HepG2 (cell line): ENCODE measurements at regions not wholly inside any gene's neighbourhood (a gene's known extent, or its start where the extent isn't known, plus 50 kb on each side); places are given as distances from the start of the nearest gene placed in this dataset.

ENCODE experiments used
- ATAC-seq: fragments of 200-7000 bp; cut with Tn5 transposase; 3 replicates; pipeline ENCODE4 v1.9.1; 2020; ENCODE audit warnings: mild to moderate bottlenecking, moderate library complexity
- BruUV-seq: library from RNA; stranded (reverse); fragments of 400-500 nt; replicated peaks from 2 replicates; lab custom pipeline; 2021; lab: Mats Ljungman, UMichigan
- CTCF ChIA-PET: fragments of 300-600 bp; formaldehyde crosslinking; extraction: SDS; loops from one replicate; lab custom pipeline; 2021; ENCODE audit warnings: low total read pairs, inconsistent platforms, low intra/inter-chr PET ratio; lab: Yijun Ruan, JAX
- POLR2A ChIA-PET: fragments of 350-600 bp; sonication (Branson Sonifier 250); formaldehyde crosslinking; loops from one replicate; lab custom pipeline; 2020; ENCODE audit warnings: antibody characterized with exemption, inconsistent platforms; lab: Yijun Ruan, JAX
- DNase-seq: peaks from one replicate; pipeline ENCODE4 v3.0.0-alpha.2; 2015; ENCODE audit warnings: low spot score
- FAIRE-seq: peaks from 3 replicates; lab custom pipeline; 2011; peaks lifted over from hg19 to GRCh38; lab: Jason Lieb, UNC
- H2AFZ ChIP-seq: one replicate; pipeline ENCODE4 v1.6.1; 2011; ENCODE audit warnings: low read length, inconsistent platforms
- H3K27ac ChIP-seq: fragments of 300-600 bp; 3 replicates; pipeline ENCODE4 v1.8.0; 2011; ENCODE audit warnings: mixed run types, mild to moderate bottlenecking, mixed read lengths, low read length, inconsistent platforms; ENCODE audit not compliant: insufficient read depth; ENCODE audit errors: extremely low read length
- H3K27me3 ChIP-seq, 2 experiments: fragments of 200-600 bp in 1 of 2; 2 replicates in 1 of 2; 3 replicates in 1 of 2; pipeline versions ENCODE4 v1.6.0 to v1.8.0; 2011; ENCODE audit warnings: low read length in 2 of 2, mild to moderate bottlenecking in 2 of 2, moderate library complexity in 2 of 2, inconsistent platforms in 1 of 2; ENCODE audit not compliant: insufficient read depth in 2 of 2, control insufficient read depth in 1 of 2
- H3K36me3 ChIP-seq, 2 experiments: fragments of 200-600 bp in 1 of 2; replicated peaks in 1 of 2; 2 replicates in 1 of 2; 3 replicates in 1 of 2; pipeline versions ENCODE4 v1.5.1 to v1.8.0; 2011; ENCODE audit warnings: low read length in 2 of 2, inconsistent platforms in 1 of 2; ENCODE audit not compliant: insufficient read depth in 2 of 2, control insufficient read depth in 1 of 2
- H3K4me1 ChIP-seq: 2 replicates; pipeline ENCODE4 v1.5.1; 2012; ENCODE audit warnings: low read length, inconsistent platforms; ENCODE audit not compliant: insufficient read depth
- H3K4me2 ChIP-seq: 2 replicates; pipeline ENCODE4 v1.6.0; 2011; ENCODE audit warnings: low read depth, low read length, inconsistent platforms
- H3K4me3 ChIP-seq, 3 experiments: fragments of 200-600 bp in 1 of 3; sonication (generic), shearing (Covaris generic) in 1 of 3; replicated peaks in 1 of 3; 2 replicates each; pipeline ENCODE4 v1.5.1; 2011 to 2016; ENCODE audit warnings: low read length in 3 of 3, inconsistent platforms in 2 of 3, low read depth in 2 of 3, mild to moderate bottlenecking in 2 of 3, control low read depth in 1 of 3, mixed read lengths in 1 of 3; ENCODE audit not compliant: insufficient read depth in 1 of 3
- H3K79me2 ChIP-seq: one replicate; pipeline ENCODE4 v1.6.1; 2011; ENCODE audit warnings: low read length, inconsistent platforms; ENCODE audit not compliant: insufficient read depth
- H3K9ac ChIP-seq: 2 replicates; pipeline ENCODE4 v1.6.0; 2011; ENCODE audit warnings: mild to moderate bottlenecking, low read depth, low read length, inconsistent platforms; ENCODE audit not compliant: insufficient read depth
- H3K9me3 ChIP-seq: 2 replicates; pipeline ENCODE4 v1.5.1; 2012; ENCODE audit warnings: mild to moderate bottlenecking, low read length
- H4K20me1 ChIP-seq: 2 replicates; pipeline ENCODE4 v1.6.0; 2011; ENCODE audit warnings: inconsistent platforms, mild to moderate bottlenecking, low read length, moderate library complexity; ENCODE audit not compliant: insufficient read depth
- CENPT ChIP-seq: sonication (generic); formaldehyde crosslinking; IDR thresholded peaks from 2 replicates; pipeline ENCODE4 v1.8.0; 2022; ENCODE audit warnings: low read depth, mild to moderate bottlenecking, moderate library complexity, missing genetic modification reagents
- HMGA1 ChIP-seq: sonication (generic); formaldehyde crosslinking; conservative IDR thresholded peaks from 2 replicates; pipeline ENCODE4 v1.4.0; 2020; ENCODE audit warnings: missing genetic modification reagents
- RBAK ChIP-seq: sonication (generic); formaldehyde crosslinking; IDR thresholded peaks from 2 replicates; pipeline ENCODE4 v1.5.1; 2020; ENCODE audit warnings: mild to moderate bottlenecking, missing genetic modification reagents
- RFX5 ChIP-seq: IDR thresholded peaks from 2 replicates; pipeline ENCODE4 v1.6.1; 2011; ENCODE audit warnings: low read depth, low read length, improper control_type of control experiment
- SP2 ChIP-seq: sonication (generic); formaldehyde crosslinking; IDR thresholded peaks from 2 replicates; pipeline ENCODE4 v1.5.1; 2020; ENCODE audit warnings: mild to moderate bottlenecking, missing genetic modification reagents
- ZNF253 ChIP-seq: sonication (generic); formaldehyde crosslinking; IDR thresholded peaks from 2 replicates; pipeline ENCODE4 v1.8.0; 2022; ENCODE audit warnings: mild to moderate bottlenecking, missing genetic modification reagents, borderline replicate concordance
- ZNF337 ChIP-seq: sonication (generic); formaldehyde crosslinking; IDR thresholded peaks from 2 replicates; pipeline ENCODE4 v1.5.1; 2020; ENCODE audit warnings: missing genetic modification reagents, low read depth, mild to moderate bottlenecking, borderline replicate concordance
- ZNF501 ChIP-seq: sonication (generic); formaldehyde crosslinking; IDR thresholded peaks from 2 replicates; pipeline ENCODE4 v1.5.1; 2020; ENCODE audit warnings: mild to moderate bottlenecking, moderate library complexity, missing genetic modification reagents
- WGBS: methylation state at CpG from one replicate; pipeline ENCODE4 v1.1.6; 2017; ENCODE audit warnings: low lambda C conversion rate; 5-methylcytosine and 5-hydroxymethylcytosine counted together
- in situ Hi-C: cut with HindIII; loops from 2 replicates; pipeline ENCODE4 v1.10.0; 2017; ENCODE audit warnings: low pct_unique_long_range_greater_than_20kb; ENCODE audit not compliant: extremely low pct_ligation_motif_present
- intact Hi-C: fragments of 100-400 bp; cut with micrococcal nuclease; formaldehyde crosslinking; loops from one replicate; pipeline ENCODE4 v1.10.0; 2022; ENCODE audit not compliant: unreplicated experiment
- TF ChIP-seq, protein P1 (sequence below): sonication (generic); formaldehyde crosslinking; IDR thresholded peaks from 2 replicates; pipeline ENCODE4 v1.4.0; 2020; ENCODE audit warnings: missing genetic modification reagents
- TF ChIP-seq, protein P2 (sequence below): sonication (generic); formaldehyde crosslinking; conservative IDR thresholded peaks from 2 replicates; pipeline ENCODE4 v1.8.0; 2022; ENCODE audit warnings: low read depth, missing genetic modification reagents
- TF ChIP-seq, protein P3 (sequence below): sonication (generic); formaldehyde crosslinking; IDR thresholded peaks from 2 replicates; pipeline ENCODE4 v1.4.0; 2020; ENCODE audit warnings: missing genetic modification reagents

DNA sequence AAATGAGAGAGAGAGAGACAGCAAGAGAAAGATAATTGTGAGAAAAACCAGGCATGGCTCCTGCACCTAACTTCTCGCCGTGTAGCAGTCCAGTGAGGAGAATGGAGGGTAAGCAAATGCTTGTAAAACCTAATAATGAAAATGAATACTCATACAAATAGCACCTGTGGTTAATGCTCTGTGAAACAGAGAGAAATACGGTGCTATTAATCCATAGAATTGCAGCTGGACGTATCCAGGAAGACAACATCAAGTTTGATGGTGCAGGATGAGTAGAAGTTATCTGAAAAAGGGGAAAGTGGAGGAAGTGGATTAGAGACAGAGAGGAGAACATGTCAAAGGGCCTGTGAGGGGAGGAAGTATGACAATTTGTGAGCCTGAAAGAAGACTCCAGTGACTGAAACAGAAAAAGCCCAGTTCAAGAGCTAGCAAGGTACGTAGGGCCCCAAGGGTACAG is 89.4 kb upstream of the PAK5 start:
- Histone ChIP-seq H3K27me3 (no peaks in the 10 kb centered on the region), H3K4me2 (no peak overlapping the region), H3K4me1 (no peaks in the 10 kb centered on the region), H3K9me3 (no peaks in the 10 kb centered on the region), H3K27ac (no peak overlapping the region), H4K20me1 (no peaks in the 10 kb centered on the region), H2AFZ (no peak overlapping the region), H3K4me3 (no peak overlapping the region), H3K36me3 (no peaks in the 10 kb centered on the region), H3K9ac (no peak overlapping the region), H3K79me2 (no peaks in the 10 kb centered on the region)
- BruUV-seq, result no TSS peak
- DNase-seq (no peak), ATAC-seq (no peak), FAIRE-seq (no peak)
- in situ Hi-C loops (no loop called here), intact Hi-C loops (no loop called here)
- TF ChIP-seq, protein P1, sequence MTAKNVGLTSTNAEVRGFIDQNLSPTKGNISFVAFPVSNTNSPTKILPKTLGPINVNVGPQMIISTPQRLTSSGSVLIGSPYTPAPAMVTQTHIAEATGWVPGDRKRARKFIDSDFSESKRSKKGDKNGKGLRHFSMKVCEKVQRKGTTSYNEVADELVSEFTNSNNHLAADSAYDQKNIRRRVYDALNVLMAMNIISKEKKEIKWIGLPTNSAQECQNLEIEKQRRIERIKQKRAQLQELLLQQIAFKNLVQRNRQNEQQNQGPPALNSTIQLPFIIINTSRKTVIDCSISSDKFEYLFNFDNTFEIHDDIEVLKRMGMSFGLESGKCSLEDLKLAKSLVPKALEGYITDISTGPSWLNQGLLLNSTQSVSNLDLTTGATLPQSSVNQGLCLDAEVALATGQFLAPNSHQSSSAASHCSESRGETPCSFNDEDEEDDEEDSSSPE (CRISPR knock-in tag), result no peak
- TF ChIP-seq HMGA1 (CRISPR knock-in tag), result no peak
- TF ChIP-seq, protein P2, sequence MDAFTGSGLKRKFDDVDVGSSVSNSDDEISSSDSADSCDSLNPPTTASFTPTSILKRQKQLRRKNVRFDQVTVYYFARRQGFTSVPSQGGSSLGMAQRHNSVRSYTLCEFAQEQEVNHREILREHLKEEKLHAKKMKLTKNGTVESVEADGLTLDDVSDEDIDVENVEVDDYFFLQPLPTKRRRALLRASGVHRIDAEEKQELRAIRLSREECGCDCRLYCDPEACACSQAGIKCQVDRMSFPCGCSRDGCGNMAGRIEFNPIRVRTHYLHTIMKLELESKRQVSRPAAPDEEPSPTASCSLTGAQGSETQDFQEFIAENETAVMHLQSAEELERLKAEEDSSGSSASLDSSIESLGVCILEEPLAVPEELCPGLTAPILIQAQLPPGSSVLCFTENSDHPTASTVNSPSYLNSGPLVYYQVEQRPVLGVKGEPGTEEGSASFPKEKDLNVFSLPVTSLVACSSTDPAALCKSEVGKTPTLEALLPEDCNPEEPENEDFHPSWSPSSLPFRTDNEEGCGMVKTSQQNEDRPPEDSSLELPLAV (CRISPR knock-in tag), result no peak
- 2% methylated on average over 5 of the region's 5 CpGs for WGBS
- ChIA-PET CTCF (no interaction called here), POLR2A (no interaction called here)

DNA sequence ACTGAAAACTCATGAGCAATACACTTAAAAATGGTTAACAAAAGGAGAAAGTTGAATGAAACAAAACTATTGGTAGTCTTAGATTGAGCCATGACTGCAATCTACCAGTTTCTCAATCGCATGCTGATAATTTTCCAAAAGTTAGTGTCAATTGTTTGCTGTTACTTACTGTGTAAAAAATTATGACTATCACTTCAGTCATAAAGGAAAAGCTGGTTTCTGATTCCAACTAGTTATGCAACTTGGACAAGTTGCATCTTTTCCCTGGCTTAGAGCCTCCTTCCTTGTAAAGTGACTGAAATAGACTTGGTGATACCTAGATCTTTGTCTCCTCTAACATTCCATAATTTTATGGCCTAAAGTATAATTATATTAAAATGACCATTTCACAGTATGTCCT is 88.3 kb upstream of the PAK5 start:
- Histone ChIP-seq H3K4me3 (no peak overlapping the region), H3K27me3 (no peaks in the 10 kb centered on the region), H3K27ac (no peak overlapping the region), H3K9me3 (no peaks in the 10 kb centered on the region), H3K9ac (no peak overlapping the region)
- CTCF ChIA-PET, result no interaction called here
- POLR2A ChIA-PET, result no interaction called here
- 0% methylated on average over 1 of the region's 1 CpG for WGBS
- in situ Hi-C loops, result no loop called here
- no TSS peak for BruUV-seq
- no peak for TF ChIP-seq CENPT (CRISPR knock-in tag)
- TF ChIP-seq SP2 (CRISPR knock-in tag), result no peak
- no peak for TF ChIP-seq ZNF253 (CRISPR knock-in tag)
- TF ChIP-seq RBAK, result no peak
- no peak for TF ChIP-seq ZNF337
- TF ChIP-seq RFX5, result no peak
- TF ChIP-seq, protein P3, sequence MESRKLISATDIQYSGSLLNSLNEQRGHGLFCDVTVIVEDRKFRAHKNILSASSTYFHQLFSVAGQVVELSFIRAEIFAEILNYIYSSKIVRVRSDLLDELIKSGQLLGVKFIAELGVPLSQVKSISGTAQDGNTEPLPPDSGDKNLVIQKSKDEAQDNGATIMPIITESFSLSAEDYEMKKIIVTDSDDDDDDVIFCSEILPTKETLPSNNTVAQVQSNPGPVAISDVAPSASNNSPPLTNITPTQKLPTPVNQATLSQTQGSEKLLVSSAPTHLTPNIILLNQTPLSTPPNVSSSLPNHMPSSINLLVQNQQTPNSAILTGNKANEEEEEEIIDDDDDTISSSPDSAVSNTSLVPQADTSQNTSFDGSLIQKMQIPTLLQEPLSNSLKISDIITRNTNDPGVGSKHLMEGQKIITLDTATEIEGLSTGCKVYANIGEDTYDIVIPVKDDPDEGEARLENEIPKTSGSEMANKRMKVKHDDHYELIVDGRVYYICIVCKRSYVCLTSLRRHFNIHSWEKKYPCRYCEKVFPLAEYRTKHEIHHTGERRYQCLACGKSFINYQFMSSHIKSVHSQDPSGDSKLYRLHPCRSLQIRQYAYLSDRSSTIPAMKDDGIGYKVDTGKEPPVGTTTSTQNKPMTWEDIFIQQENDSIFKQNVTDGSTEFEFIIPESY, result no peak
- TF ChIP-seq ZNF501 (CRISPR knock-in tag), result no peak
- TF ChIP-seq, all 625 proteins: peak for 0
- intact Hi-C loops, result no loop called here
- ATAC-seq (no peak), FAIRE-seq (no peak), DNase-seq (no peak)
- H2AFZ ChIP-seq, result no peak overlapping the region
- no peaks in the 10 kb centered on the region for H3K79me2 ChIP-seq
- no peak overlapping the region for H3K4me2 ChIP-seq
- H3K36me3 ChIP-seq, result no peaks in the 10 kb centered on the region
- no peaks in the 10 kb centered on the region for H4K20me1 ChIP-seq
- H3K4me1 ChIP-seq, result no peaks in the 10 kb centered on the region
